ENCODE measurements at regions not wholly inside any gene's neighbourhood (a gene's known extent, or its start where the extent isn't known, plus 50 kb on each side); places are given as distances from the start of the nearest gene placed in this dataset.

DNA sequence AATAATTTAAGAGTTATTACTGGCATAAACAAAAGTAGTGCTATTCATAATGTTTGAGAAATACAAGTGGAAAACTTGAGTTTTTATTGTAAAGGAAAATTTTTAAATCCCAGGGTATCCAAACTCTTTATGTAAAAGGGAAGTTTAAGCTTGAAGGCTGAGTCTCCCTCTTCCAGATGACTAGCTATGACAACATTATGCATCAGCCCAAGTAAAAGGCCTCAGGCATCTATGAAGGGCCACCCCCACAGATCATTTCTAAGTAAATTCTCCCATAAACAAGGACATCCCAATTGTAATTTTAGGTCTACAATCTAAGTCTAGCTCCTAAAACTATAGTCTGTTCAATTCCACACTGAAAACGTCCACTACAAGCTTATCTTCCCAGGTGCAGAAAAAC is 166.2 kb upstream of the STEAP1 start:
- 5% methylated on average over 1 of the region's 1 CpG for WGBS (ENCODE audit: insufficient coverage, low coverage, missing lambda C conversion rate)
- Histone ChIP-seq H3K27me3 (ENCODE audit: control insufficient read depth in 2 of 2, insufficient read depth in 2 of 2, low read length in 2 of 2) (no peaks in the 10 kb centered on the region), H3K9me1 (ENCODE audit: control insufficient read depth, insufficient read depth, low read length) (no peaks in the 10 kb centered on the region), H3K27ac (ENCODE audit: extremely low read depth, low read depth, low read length) (no peak overlapping the region), H3K36me3 (ENCODE audit: control insufficient read depth, insufficient read depth, low read length) (no peaks in the 10 kb centered on the region), H3K9ac (ENCODE audit: insufficient read depth in 1 of 2, low read depth in 2 of 2, low read length in 2 of 2) (no peak overlapping the region), H3K4me2 (ENCODE audit: insufficient read depth, low read length) (no peak overlapping the region), H3K4me1 (replicated peaks in 1 of 2; ENCODE audit: control insufficient read depth in 2 of 2, insufficient read depth in 2 of 2, low read length in 2 of 2) (no peaks in the 10 kb centered on the region), H3K9me3 (replicated peaks; ENCODE audit: control insufficient read depth, insufficient read depth, low read depth, low read length) (no peaks in the 10 kb centered on the region; the same call in 1 of the 2 replicates), H4K20me1 (replicated peaks; ENCODE audit: control insufficient read depth, insufficient read depth, low read length) (no peaks in the 10 kb centered on the region), H2AFZ (ENCODE audit: low read depth, low read length) (no peak overlapping the region), H3K79me2 (ENCODE audit: control insufficient read depth, insufficient read depth, low read length) (no peaks in the 10 kb centered on the region), H3K4me3 (no peak overlapping the region)
- ATAC-seq (no peak), DNase-seq (ENCODE audit: extremely low read depth in 1 of 4, low spot score in 3 of 4) (no peak), FAIRE-seq (no peak)
- CTCF ChIA-PET (ENCODE audit: low intra/inter-chr PET ratio) = no interaction called here
- POLR2A ChIA-PET = no interaction called here
- in situ Hi-C loops (cut with MboI) = no loop called here
- BruUV-seq (replicated peaks) = no TSS peak
- intact Hi-C loops (cut with micrococcal nuclease) = no loop called here
- TF ChIP-seq GTF2F1 (IDR thresholded peaks at IDR 0.05; ENCODE audit: low read depth, low read length) (no peak), TAF7 (tag; IDR thresholded peaks at IDR 0.05) (no peak), CBX3 (IDR thresholded peaks at IDR 0.05; ENCODE audit: borderline replicate concordance in 1 of 2, low read length in 2 of 2) (no peak), RBFOX2 (IDR thresholded peaks at IDR 0.05; ENCODE audit: low read depth, low read length) (no peak)
- TF ChIP-seq, protein P1, sequence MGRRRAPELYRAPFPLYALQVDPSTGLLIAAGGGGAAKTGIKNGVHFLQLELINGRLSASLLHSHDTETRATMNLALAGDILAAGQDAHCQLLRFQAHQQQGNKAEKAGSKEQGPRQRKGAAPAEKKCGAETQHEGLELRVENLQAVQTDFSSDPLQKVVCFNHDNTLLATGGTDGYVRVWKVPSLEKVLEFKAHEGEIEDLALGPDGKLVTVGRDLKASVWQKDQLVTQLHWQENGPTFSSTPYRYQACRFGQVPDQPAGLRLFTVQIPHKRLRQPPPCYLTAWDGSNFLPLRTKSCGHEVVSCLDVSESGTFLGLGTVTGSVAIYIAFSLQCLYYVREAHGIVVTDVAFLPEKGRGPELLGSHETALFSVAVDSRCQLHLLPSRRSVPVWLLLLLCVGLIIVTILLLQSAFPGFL (CRISPR knock-in tag; IDR thresholded peaks at IDR 0.05) = no peak
- TF ChIP-seq, protein P2, sequence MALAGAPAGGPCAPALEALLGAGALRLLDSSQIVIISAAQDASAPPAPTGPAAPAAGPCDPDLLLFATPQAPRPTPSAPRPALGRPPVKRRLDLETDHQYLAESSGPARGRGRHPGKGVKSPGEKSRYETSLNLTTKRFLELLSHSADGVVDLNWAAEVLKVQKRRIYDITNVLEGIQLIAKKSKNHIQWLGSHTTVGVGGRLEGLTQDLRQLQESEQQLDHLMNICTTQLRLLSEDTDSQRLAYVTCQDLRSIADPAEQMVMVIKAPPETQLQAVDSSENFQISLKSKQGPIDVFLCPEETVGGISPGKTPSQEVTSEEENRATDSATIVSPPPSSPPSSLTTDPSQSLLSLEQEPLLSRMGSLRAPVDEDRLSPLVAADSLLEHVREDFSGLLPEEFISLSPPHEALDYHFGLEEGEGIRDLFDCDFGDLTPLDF (CRISPR knock-in tag; IDR thresholded peaks at IDR 0.05) = no peak
- TF ChIP-seq, protein P3, sequence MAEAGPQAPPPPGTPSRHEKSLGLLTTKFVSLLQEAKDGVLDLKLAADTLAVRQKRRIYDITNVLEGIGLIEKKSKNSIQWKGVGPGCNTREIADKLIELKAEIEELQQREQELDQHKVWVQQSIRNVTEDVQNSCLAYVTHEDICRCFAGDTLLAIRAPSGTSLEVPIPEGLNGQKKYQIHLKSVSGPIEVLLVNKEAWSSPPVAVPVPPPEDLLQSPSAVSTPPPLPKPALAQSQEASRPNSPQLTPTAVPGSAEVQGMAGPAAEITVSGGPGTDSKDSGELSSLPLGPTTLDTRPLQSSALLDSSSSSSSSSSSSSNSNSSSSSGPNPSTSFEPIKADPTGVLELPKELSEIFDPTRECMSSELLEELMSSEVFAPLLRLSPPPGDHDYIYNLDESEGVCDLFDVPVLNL (CRISPR knock-in tag; IDR thresholded peaks at IDR 0.05; ENCODE audit: low read depth) = no peak
- TF ChIP-seq, protein P4, sequence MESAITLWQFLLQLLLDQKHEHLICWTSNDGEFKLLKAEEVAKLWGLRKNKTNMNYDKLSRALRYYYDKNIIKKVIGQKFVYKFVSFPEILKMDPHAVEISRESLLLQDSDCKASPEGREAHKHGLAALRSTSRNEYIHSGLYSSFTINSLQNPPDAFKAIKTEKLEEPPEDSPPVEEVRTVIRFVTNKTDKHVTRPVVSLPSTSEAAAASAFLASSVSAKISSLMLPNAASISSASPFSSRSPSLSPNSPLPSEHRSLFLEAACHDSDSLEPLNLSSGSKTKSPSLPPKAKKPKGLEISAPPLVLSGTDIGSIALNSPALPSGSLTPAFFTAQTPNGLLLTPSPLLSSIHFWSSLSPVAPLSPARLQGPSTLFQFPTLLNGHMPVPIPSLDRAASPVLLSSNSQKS (CRISPR knock-in tag; IDR thresholded peaks at IDR 0.05) = no peak

Measured in K562 (cell line).